SK-N-SH treated with all-trans-retinoic acid at 6 μM for 48 hours (cell line): ENCODE measurements at regions not wholly inside any gene's neighbourhood (a gene's known extent, or its start where the extent isn't known, plus 50 kb on each side); places are given as distances from the start of the nearest gene placed in this dataset.

ENCODE experiments used
- ARNTL ChIP-seq: fragments of 450-650 bp; formaldehyde crosslinking; IDR thresholded peaks from 2 replicates; pipeline ENCODE4 v1.5.0; 2020; ENCODE audit warnings: low read depth, mild to moderate bottlenecking, moderate library complexity, borderline replicate concordance
- CSDC2 ChIP-seq: fragments of 250-450 bp; sonication (Bioruptor Pico); IDR thresholded peaks from 2 replicates; pipeline ENCODE4 v1.5.0; 2020; ENCODE audit warnings: mild to moderate bottlenecking, moderate library complexity
- GLIS3 ChIP-seq: fragments of 250-450 bp; sonication (Bioruptor Pico); IDR thresholded peaks from 2 replicates; pipeline ENCODE4 v1.5.0; 2020; ENCODE audit warnings: mild to moderate bottlenecking, moderate library complexity
- ISL1 ChIP-seq: fragments of 250-450 bp; sonication (Bioruptor Pico); IDR thresholded peaks from 2 replicates; pipeline ENCODE4 v2.1.2; 2022; ENCODE audit warnings: mild to moderate bottlenecking, moderate library complexity
- ZFP30 ChIP-seq: fragments of 450-650 bp; formaldehyde crosslinking; IDR thresholded peaks from 2 replicates; pipeline ENCODE4 v1.5.0; 2022; ENCODE audit warnings: mild to moderate bottlenecking, moderate library complexity
- ZNF70 ChIP-seq: fragments of 450-650 bp; formaldehyde crosslinking; IDR thresholded peaks from 2 replicates; pipeline ENCODE4 v1.5.0; 2020; ENCODE audit warnings: mild to moderate bottlenecking, moderate library complexity
- TF ChIP-seq, protein P1 (sequence below): fragments of 250-450 bp; sonication (Bioruptor Pico); IDR thresholded peaks from 2 replicates; pipeline ENCODE4 v1.5.1; 2021; ENCODE audit warnings: mild to moderate bottlenecking, moderate library complexity

DNA sequence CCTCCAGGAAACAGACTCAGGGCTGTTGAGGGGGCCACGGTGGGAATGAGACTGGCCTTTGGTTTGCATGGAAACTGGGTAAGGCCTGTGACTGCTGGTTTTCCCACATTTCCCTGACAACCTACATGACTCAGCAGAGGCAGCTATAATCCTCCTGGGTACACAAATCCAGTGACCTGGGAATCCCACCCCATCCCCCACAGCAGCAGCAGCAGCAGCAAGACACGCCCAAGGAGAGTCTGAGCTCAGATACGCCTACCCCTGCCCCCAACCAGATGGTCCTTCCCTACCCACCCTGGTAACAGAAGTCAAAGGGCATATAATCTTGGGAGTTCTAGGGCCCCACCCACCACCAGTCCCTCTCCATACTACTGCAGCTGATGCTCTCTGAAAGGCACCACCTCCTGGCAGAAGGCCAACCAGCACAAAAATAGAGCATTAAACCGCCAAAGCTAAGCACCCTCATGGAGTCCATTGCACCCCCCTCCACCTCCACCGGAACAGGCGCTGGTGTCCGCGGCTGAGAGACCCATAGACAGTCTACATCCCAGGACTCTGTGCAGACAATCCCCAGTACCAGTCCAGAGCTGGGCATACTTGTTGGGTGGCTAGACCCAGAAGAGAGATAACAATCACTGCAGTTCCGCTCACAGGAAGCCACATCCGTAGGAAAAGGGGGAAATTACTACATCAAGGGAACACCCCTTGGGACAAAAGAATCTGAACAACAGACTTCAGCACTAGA, 237.2 kb upstream of the SPRY2 start:
- TF ChIP-seq, protein P1, sequence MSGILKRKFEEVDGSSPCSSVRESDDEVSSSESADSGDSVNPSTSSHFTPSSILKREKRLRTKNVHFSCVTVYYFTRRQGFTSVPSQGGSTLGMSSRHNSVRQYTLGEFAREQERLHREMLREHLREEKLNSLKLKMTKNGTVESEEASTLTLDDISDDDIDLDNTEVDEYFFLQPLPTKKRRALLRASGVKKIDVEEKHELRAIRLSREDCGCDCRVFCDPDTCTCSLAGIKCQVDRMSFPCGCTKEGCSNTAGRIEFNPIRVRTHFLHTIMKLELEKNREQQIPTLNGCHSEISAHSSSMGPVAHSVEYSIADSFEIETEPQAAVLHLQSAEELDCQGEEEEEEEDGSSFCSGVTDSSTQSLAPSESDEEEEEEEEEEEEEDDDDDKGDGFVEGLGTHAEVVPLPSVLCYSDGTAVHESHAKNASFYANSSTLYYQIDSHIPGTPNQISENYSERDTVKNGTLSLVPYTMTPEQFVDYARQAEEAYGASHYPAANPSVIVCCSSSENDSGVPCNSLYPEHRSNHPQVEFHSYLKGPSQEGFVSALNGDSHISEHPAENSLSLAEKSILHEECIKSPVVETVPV (CRISPR knock-in tag): no peak
- TF ChIP-seq GLIS3 (CRISPR knock-in tag) (no peak), ZFP30 (CRISPR knock-in tag) (no peak), ISL1 (CRISPR knock-in tag) (no peak), ARNTL (CRISPR knock-in tag) (no peak), ZNF70 (CRISPR knock-in tag) (no peak), CSDC2 (CRISPR knock-in tag) (no peak)
